ENCODE measurements at regions not wholly inside any gene's neighbourhood (a gene's known extent, or its start where the extent isn't known, plus 50 kb on each side); places are given as distances from the start of the nearest gene placed in this dataset.

DNA sequence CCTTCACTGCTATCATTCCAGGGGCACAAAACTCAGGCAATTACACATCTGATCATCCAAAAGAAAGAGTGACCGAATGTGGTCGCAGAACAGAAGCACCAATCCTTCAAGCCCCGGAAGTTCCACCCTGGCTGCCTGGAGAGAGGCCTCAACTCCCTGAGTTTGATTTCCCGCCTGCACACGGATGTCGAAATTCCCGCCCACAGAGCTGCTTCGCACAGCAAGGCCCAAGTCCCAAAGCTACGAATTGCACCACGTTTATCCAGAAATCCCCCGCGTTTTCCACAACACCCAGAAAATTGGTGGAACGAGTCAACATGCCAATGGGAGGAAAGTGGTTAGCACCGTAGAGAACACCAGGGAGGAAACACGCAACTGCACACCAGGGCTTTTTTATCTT lies 445.4 kb downstream of the EIPR1 start:
- TF ChIP-seq, protein P1, sequence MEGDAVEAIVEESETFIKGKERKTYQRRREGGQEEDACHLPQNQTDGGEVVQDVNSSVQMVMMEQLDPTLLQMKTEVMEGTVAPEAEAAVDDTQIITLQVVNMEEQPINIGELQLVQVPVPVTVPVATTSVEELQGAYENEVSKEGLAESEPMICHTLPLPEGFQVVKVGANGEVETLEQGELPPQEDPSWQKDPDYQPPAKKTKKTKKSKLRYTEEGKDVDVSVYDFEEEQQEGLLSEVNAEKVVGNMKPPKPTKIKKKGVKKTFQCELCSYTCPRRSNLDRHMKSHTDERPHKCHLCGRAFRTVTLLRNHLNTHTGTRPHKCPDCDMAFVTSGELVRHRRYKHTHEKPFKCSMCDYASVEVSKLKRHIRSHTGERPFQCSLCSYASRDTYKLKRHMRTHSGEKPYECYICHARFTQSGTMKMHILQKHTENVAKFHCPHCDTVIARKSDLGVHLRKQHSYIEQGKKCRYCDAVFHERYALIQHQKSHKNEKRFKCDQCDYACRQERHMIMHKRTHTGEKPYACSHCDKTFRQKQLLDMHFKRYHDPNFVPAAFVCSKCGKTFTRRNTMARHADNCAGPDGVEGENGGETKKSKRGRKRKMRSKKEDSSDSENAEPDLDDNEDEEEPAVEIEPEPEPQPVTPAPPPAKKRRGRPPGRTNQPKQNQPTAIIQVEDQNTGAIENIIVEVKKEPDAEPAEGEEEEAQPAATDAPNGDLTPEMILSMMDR (conservative IDR thresholded peaks at IDR 0.05 in 1 of 2, IDR thresholded peaks at IDR 0.05 in 1 of 2; ENCODE audit: low read depth in 1 of 2, low read length in 2 of 2), result no peak
- TF ChIP-seq EZH2 (IDR thresholded peaks at IDR 0.05; ENCODE audit: low read length, missing control alignments), result no peak

Measured in fibroblast of lung (primary cell).